PC-3 (cell line): ENCODE measurements at regions not wholly inside any gene's neighbourhood (a gene's known extent, or its start where the extent isn't known, plus 50 kb on each side); places are given as distances from the start of the nearest gene placed in this dataset.

Experiments used
- ATAC-seq: fragments of 200-7000 bp; cut with Tn5 transposase; 2 replicates; pipeline ENCODE4 v1.9.1; 2020; ENCODE audit warnings: mild to moderate bottlenecking, moderate library complexity
- BruUV-seq: library from RNA; stranded (reverse); fragments of 400-500 nt; replicated peaks from 2 replicates; lab custom pipeline; 2021; lab: Mats Ljungman, UMichigan
- CTCF ChIA-PET: fragments of 300-600 bp; sonication (Branson Sonifier 250); formaldehyde crosslinking; loops from one replicate; lab custom pipeline; 2022; ENCODE audit warnings: antibody characterized with exemption; lab: Charles Lee
- POLR2A ChIA-PET: fragments of 300-600 bp; sonication (Branson Sonifier 250); formaldehyde crosslinking; loops from one replicate; lab custom pipeline; 2022; ENCODE audit warnings: antibody characterized with exemption; ENCODE audit not compliant: unreplicated experiment; lab: Charles Lee
- DNase-seq: peaks from one replicate; pipeline ENCODE4 v3.0.0-alpha.2; 2015
- H2AFZ ChIP-seq: fragments of 300-600 bp; sonication (generic); 2 replicates; pipeline ENCODE4 v1.6.0; 2016; ENCODE audit warnings: antibody characterized with exemption, low read length
- H3F3A ChIP-seq: fragments of 300-600 bp; sonication (generic); one replicate; pipeline ENCODE4 v1.6.0; 2017; ENCODE audit warnings: antibody characterized with exemption, low read length, control low read depth, mild to moderate bottlenecking; ENCODE audit not compliant: unreplicated experiment
- H3K27ac ChIP-seq: fragments of 300-600 bp; sonication (generic); 2 replicates; pipeline ENCODE4 v1.5.1; 2016; ENCODE audit warnings: mild to moderate bottlenecking, low read length
- H3K27me3 ChIP-seq: fragments of 300-600 bp; sonication (generic); 2 replicates; pipeline ENCODE4 v1.6.1; 2016; ENCODE audit warnings: low read length, mixed read lengths
- H3K36me3 ChIP-seq: fragments of 300-600 bp; sonication (generic); 2 replicates; pipeline ENCODE4 v1.6.1; 2016; ENCODE audit warnings: low read depth, mixed run types, low read length, mixed read lengths
- H3K4me1 ChIP-seq: fragments of 300-600 bp; sonication (generic); 2 replicates; pipeline ENCODE4 v1.5.1; 2016; ENCODE audit warnings: low read length; ENCODE audit not compliant: insufficient read depth
- H3K4me2 ChIP-seq: fragments of 300-600 bp; sonication (generic); 2 replicates; pipeline ENCODE4 v1.6.0; 2016; ENCODE audit warnings: low read length
- H3K4me3 ChIP-seq: fragments of 300-600 bp; sonication (generic); 2 replicates; pipeline ENCODE4 v1.5.1; 2016; ENCODE audit warnings: mild to moderate bottlenecking, low read length, mixed read lengths
- H3K79me2 ChIP-seq: fragments of 300-600 bp; sonication (generic); 2 replicates; pipeline ENCODE4 v1.6.1; 2017; ENCODE audit warnings: low read length, mixed read lengths
- H3K9ac ChIP-seq: fragments of 300-600 bp; sonication (generic); 2 replicates; pipeline ENCODE4 v1.6.0; 2016; ENCODE audit warnings: mild to moderate bottlenecking, low read length
- H3K9me2 ChIP-seq: fragments of 300-600 bp; sonication (generic); replicated peaks from 2 replicates; pipeline ENCODE4 v1.6.1; 2016; ENCODE audit warnings: mixed run types, low read length, mixed read lengths
- H3K9me3 ChIP-seq: fragments of 300-600 bp; sonication (generic); 2 replicates; pipeline ENCODE4 v1.6.1; 2016; ENCODE audit warnings: low read length, mixed read lengths
- H4K20me1 ChIP-seq: fragments of 300-600 bp; sonication (generic); 2 replicates; pipeline ENCODE4 v1.6.1; 2016; ENCODE audit warnings: low read length, mixed read lengths
- CTCF ChIP-seq: fragments of 300-600 bp; sonication (generic); conservative IDR thresholded peaks from 2 replicates; pipeline ENCODE4 v1.5.1; 2017; ENCODE audit warnings: antibody characterized with exemption, low read depth, mild to moderate bottlenecking, low read length
- EZH2 ChIP-seq: fragments of 300-600 bp; sonication (generic); IDR thresholded peaks from one replicate; pipeline ENCODE4 v1.6.1; 2017; ENCODE audit warnings: antibody characterized with exemption, mild to moderate bottlenecking, low read length; ENCODE audit not compliant: unreplicated experiment
- EZH2phosphoT487 ChIP-seq: fragments of 300-600 bp; sonication (generic); IDR thresholded peaks from 2 replicates; pipeline ENCODE4 v1.6.1; 2018; ENCODE audit warnings: mild to moderate bottlenecking, antibody characterized with exemption, low read length, borderline replicate concordance
- intact Hi-C: fragments of 100-400 bp; cut with micrococcal nuclease; formaldehyde crosslinking; loops from 2 replicates; pipeline ENCODE4 v1.9.0; 2023

GRCh38 chr1:58866578-58866977, 82.7 kb upstream of the JUN start:
- no TSS peak for BruUV-seq
- no peak for TF ChIP-seq EZH2
- no peak for TF ChIP-seq EZH2phosphoT487
- no peak for TF ChIP-seq CTCF
- POLR2A ChIA-PET: no interaction called here

GRCh38 chr1:58869638-58870297, 85.9 kb upstream of the JUN start:
- no peaks in the 10 kb centered on the region for H3F3A ChIP-seq
- no peak overlapping the region for H3K9ac ChIP-seq
- no peaks in the 10 kb centered on the region for H3K9me2 ChIP-seq
- H4K20me1 ChIP-seq: no peaks in the 10 kb centered on the region
- H3K79me2 ChIP-seq: no peaks in the 10 kb centered on the region
- no peak overlapping the region for H3K27ac ChIP-seq
- H3K4me1 ChIP-seq: peaks cover 11% of the 10 kb centered on the region
- H2AFZ ChIP-seq: peak overlapping the region; percentile 15; the same call in 1 of the 2 replicates
- DNase-seq: no peak
- H3K9me3 ChIP-seq: no peaks in the 10 kb centered on the region
- intact Hi-C loops: no loop called here
- H3K4me2 ChIP-seq: no peak overlapping the region
- ATAC-seq: no peak
- TF ChIP-seq EZH2phosphoT487: no peak
- TF ChIP-seq CTCF: no peak
- no peak for TF ChIP-seq EZH2
- no peaks in the 10 kb centered on the region for H3K36me3 ChIP-seq
- ChIA-PET POLR2A (interaction anchor here (0.6 kb wide), 1 partner anchor 323 kb away, joined by 4 read pairs; the partner anchor contains the start of gene OMA1), CTCF (no interaction called here)
- no peak overlapping the region for H3K4me3 ChIP-seq
- no TSS peak for BruUV-seq
- H3K27me3 ChIP-seq: no peaks in the 10 kb centered on the region

More at GRCh38 chr1:58866578-58866977, 82.7 kb upstream of the JUN start:
- H3K4me2 ChIP-seq: no peak overlapping the region
- no peaks in the 10 kb centered on the region for H3K9me3 ChIP-seq
- H3K36me3 ChIP-seq: no peaks in the 10 kb centered on the region
- no peaks in the 10 kb centered on the region for H3K9me2 ChIP-seq
- no peak overlapping the region for H3K27ac ChIP-seq
- no peaks in the 10 kb centered on the region for H3F3A ChIP-seq
- H2AFZ ChIP-seq: no peak overlapping the region
- H3K4me3 ChIP-seq: no peak overlapping the region
- H4K20me1 ChIP-seq: no peaks in the 10 kb centered on the region
- peaks cover 11% of the 10 kb centered on the region for H3K4me1 ChIP-seq
- CTCF ChIA-PET: no interaction called here
- no peak overlapping the region for H3K9ac ChIP-seq
- ATAC-seq (no peak), DNase-seq (no peak)
- no peaks in the 10 kb centered on the region for H3K27me3 ChIP-seq
- intact Hi-C loops: no loop called here
- H3K79me2 ChIP-seq: no peaks in the 10 kb centered on the region

- H3K4me2 ChIP-seq: no peak overlapping the region
- no peaks in the 10 kb centered on the region for H3K9me2 ChIP-seq
- no peaks in the 10 kb centered on the region for H4K20me1 ChIP-seq
- no peaks in the 10 kb centered on the region for H3K9me3 ChIP-seq
- H3K9ac ChIP-seq: no peak overlapping the region
- ATAC-seq (no peak), DNase-seq (peak; percentile 38)
- no TSS peak for BruUV-seq
- TF ChIP-seq EZH2phosphoT487 (no peak), CTCF (no peak), EZH2 (no peak)
- no peak overlapping the region for H3K27ac ChIP-seq
- H3K79me2 ChIP-seq: no peaks in the 10 kb centered on the region
- intact Hi-C loops: no loop called here
- H3K4me3 ChIP-seq: no peak overlapping the region
- no peaks in the 10 kb centered on the region for H3F3A ChIP-seq
- POLR2A ChIA-PET: interaction anchor here (0.6 kb wide), 1 partner anchor 324 kb away, joined by 4 read pairs; the partner anchor contains the start of gene OMA1
- H3K36me3 ChIP-seq: no peaks in the 10 kb centered on the region
- H3K27me3 ChIP-seq: no peaks in the 10 kb centered on the region
- peaks cover 15% of the 10 kb centered on the region for H3K4me1 ChIP-seq
- CTCF ChIA-PET: no interaction called here
- peak overlapping the region; percentile 15; the same call in 1 of the 2 replicates for H2AFZ ChIP-seq
Measured at GRCh38 chr1:58870298-58870676, 86.4 kb upstream of the JUN start.
